KBM-7 (cell line): ENCODE measurements at regions not wholly inside any gene's neighbourhood (a gene's known extent, or its start where the extent isn't known, plus 50 kb on each side); places are given as distances from the start of the nearest gene placed in this dataset.

Experiments
- DNase-seq: peaks from one replicate; pipeline ENCODE4 v3.0.0-alpha.2; 2015
- in situ Hi-C: fragments of 300-500 bp; cut with MboI; formaldehyde crosslinking; loops from 2 replicates; pipeline ENCODE4 v1.14.3; 2020; ENCODE audit warnings: low sequenced_read_pairs, low pct_unique_long_range_greater_than_20kb, mixed read lengths

DNA sequence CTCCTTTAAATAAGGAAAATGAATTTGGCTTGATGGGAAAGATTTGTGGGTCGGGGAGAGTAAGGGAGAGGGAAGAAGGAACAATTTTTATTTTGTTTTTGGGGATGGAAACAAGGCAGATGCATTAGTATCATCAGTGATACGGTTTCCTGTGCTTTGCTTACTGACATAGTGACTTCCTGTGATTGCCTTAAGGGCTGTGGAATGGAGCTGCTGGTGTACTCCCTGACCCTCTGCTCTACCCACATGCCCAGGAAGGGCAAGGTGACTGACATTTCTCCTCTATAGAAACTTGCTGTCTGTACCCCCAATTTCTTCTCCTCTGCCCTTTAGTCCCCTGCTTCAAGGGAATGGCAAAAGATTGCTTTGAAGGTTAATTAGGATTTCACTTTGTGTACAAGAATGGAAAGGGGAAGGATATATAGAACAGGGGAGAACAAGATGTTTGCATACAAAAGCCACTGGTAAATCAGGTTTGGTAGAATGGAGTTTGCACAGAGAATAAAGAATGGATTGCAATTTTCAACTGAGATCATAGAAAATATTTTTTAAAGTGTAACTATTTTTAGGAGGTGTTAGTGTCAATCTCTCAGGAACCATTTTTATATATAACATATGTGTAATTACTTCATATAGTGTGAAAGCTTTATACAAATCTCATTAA is 129.0 kb upstream of the AGR3 start:
- in situ Hi-C loops = no loop called here

DNA sequence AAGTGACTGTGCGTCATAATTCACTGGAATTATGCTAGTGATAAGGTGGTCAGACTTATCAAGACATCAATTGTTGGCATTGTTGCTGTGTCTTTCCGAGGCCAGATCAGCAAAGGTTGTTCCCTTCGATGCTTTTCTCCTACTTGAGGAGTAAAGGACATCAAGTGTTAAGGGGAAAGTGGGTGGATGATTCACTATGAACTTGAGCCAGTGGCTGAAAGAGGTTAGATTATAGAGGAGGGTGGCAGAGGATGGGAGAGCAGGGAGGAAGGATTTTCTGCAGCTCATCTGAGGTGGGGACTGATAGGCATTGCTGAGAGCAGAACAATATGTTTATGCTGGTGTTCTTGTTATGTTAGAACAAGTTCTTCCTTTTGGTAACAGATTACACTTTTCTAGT is 131.4 kb upstream of the AGR3 start:
- in situ Hi-C loops = no loop called here
- DNase-seq = no peak

More for the DNA sequence above, 129.0 kb upstream of the AGR3 start:
- no peak for DNase-seq

DNA sequence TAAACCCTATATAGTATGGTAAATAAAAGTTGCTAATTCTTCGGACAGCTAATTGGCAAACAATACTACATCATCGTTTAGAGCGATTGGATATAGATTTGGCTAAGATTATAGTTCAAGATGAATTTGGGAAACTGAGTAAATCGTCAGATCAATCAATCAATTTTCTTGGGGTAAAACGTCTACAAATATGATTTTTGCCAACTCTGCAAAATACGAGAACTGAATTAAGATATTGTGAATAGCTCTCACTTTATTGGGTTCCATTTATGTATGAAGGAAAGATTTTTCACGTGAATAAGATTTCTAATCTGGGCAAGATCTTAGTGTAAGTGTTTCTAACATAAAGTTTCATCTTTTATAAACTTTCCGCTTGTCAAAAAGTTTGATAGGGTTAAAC is 132.9 kb upstream of the AGR3 start:
- no peak for DNase-seq
- in situ Hi-C loops = no loop called here

DNA sequence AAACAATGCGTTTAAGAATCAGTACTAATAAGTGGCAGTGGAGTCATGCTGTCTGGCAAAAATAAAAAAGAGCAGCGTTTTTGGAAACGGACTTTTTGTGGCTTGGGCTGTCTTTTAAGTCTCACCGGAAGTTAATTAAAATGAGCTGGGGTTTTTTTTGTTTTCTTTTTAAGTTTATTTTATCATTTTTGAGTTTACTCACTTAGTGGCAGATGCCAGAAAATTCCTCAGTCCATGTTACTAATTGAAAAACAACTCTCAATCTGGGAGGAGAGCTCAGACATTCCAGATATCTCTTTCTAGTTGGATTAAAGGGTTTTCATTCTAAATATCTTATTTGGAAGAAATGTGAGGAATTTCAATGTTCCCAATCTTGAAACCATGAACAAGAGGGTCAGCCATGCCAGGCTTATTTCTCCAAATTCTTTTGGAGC is 133.8 kb upstream of the AGR3 start:
- in situ Hi-C loops = no loop called here
- no peak for DNase-seq

DNA sequence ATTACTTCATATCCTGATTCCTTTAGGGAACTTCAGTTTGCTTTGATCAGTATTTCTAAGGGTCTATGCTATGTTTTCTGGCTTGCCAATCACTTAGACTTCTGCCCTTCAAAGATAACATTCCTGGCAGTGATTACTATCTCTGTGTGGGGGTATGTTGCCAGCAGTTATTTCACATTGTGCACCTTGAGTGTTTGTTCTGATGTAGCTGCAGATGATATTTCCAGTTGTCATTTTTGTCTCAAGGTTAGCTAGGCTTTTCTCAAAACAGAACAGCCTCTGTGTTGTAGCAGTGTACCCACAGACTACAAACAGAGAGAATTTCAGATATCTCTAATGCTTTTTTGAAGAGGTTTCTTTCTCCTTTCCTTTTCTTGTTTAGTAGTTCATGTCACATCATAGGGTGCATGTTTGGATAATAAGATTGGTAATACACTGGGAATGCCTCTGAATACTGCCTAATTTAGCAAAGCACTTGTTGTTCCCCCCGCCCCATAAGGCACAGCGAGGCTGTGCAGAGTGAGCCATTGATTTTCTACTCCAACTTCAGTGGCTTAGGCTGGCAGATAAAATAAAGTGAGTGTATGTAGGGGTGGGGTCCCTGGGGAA is 134.7 kb upstream of the AGR3 start:
- no peak for DNase-seq
- in situ Hi-C loops = no loop called here

DNA sequence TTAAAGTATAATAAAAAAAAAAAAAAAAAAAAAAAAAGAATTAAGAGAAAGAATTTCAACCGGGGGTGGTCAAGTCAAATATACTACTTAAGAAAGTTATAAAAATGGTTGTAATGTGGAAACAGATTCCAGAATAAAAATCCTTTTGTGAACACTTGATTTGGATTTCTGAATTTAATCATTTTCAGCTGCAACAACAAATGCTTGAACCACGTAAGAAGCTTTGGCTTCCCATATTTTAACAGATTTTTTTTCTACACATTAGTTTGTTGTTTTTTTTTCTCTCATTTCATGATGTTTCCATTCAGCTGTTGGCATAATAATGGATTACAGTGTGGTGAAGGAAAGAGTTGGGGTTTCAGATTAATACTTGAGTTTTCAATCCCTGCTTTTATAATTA is 137.3 kb upstream of the AGR3 start:
- in situ Hi-C loops = no loop called here
- DNase-seq = no peak

DNA sequence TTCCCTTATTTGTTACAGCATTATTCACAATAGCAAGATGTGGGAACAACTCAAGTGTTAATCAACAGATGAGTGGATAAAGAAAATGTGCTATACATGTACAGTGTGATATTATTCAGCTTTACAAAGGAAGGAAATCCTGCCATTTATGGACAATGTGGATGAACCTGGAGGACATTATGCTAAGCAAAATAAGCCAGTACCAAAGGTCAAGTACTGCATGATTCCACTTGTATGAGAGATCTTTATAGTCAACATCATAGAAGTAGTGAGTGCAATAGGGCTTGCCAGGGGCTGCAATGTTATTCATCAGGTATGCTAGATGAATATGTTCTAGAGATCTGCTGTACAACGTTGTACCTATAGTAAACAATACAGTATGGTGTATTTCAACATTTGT is 138.5 kb upstream of the AGR3 start:
- in situ Hi-C loops = no loop called here
- DNase-seq = no peak

DNA sequence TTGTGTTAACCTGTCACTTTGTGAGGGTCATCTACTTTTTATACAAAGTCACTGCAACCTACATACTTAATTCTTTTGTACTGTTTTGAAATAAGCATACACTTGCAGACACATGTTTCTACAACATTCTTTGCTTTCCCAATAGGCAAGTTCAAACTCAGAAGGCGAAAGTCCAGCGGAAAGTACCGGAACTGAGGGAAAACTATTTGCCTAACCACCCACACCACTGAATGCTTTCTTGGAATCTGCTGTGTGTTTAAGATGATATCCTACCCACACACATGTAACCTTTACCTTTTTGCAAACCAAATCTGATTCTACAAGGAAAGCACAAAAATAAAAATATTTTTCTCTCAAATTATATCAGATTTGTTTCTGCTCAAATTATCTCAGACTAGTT is 139.4 kb upstream of the AGR3 start:
- DNase-seq = no peak
- in situ Hi-C loops = no loop called here

DNA sequence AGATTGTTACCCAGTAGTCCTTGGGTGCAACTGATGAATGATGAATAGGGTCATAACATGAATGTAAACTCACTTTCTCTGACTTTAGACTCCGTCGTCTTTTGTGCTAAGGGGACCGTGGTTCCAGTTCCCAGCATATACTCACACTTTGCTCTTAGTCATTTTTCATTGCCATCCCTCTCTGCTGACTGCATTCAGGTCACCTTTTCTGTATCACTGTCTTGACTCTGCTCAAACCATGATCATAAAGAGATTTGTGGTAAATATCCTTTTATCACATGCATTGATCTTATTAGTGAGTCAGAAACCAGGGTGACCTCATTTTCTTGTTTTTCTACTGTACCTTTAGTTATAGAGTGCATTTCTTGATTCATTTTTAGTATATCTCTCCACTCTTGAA is 141.1 kb upstream of the AGR3 start:
- in situ Hi-C loops = no loop called here
- no peak for DNase-seq

DNA sequence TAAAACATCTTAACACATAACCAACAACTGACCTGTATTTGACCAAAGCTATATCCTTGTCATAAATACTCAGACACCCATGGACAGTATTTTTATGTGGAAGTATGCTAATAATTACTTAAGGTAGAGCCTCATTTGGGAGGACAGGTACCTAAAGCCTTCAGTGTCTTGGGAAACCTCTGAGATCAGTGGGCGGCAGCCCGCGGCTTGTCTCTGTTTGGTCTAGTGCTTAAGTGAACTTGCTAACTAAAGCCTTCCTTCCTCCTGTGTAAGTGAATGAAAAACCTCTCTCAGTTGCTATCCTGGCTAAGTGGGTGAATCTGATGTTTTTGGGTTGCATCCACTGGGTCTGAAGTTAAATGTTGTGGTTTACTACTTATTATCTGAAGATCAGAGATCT is 144.5 kb upstream of the AGR3 start:
- in situ Hi-C loops = no loop called here
- DNase-seq = no peak

DNA sequence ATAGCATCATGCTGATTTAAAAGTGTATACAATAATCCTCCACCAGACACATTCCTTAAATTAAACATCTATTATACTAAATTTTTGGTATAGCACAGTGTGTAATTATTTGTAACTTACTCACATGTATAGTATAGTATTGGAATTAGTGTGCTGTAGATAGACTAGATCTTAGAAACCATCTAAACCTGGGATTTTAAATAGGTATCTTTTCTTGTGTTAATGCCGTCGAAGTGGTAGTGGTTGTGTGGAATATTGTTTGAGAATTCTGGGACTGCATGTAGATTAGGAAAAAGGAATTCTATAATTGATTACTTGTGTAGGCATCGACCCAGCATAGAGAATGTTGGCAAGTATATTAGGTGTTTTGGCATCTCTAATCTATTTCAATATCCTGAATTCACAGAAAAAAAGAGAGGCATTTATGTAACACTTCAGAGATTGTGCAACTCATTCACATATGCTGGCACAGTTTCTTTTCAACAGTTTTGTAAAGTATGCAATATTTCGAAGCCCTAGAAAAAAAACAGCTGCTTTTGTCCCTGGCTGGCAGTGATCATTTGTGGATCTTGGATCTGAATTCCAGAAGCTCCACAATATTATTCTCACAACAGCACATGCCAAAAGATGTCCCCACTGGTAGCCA is 145.5 kb upstream of the AGR3 start:
- in situ Hi-C loops = no loop called here
- no peak for DNase-seq

DNA sequence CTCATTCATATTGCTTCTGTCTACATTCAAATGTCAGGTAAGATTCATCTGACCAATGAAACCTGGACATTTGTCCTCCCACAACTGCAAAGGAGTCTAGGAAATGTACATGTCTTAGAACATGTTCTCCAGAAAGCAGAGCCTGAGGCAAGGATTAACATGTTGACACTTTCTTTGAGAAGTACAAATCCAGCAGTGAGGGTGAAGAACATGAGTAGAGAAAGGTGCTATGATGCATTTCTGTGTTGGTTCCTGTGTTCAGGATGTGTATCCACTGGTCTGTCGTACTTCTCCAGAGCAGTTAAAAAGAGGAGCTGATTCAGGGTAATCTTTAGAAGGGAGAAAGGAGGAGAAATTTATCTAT is 146.0 kb upstream of the AGR3 start:
- DNase-seq = no peak
- in situ Hi-C loops = no loop called here

DNA sequence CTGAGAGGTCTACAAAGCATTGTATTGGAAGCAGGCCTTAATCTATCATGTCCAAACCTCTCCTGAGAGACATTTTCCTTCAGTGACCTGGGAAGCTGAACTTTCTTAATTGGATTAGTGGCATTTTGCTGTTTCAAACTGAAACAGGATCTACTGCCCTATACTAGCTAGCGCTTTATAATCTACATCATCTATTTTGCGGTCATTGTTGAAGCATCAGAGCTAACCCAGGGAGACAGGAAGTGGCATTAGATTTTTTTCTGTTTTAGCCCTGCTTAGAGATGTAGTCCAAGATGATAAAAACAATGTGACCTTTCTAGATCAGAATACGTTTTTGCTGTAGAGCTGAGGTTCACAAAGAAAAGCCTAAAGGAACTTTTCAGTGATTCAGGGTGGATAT is 147.4 kb upstream of the AGR3 start:
- in situ Hi-C loops = no loop called here
- no peak for DNase-seq

DNA sequence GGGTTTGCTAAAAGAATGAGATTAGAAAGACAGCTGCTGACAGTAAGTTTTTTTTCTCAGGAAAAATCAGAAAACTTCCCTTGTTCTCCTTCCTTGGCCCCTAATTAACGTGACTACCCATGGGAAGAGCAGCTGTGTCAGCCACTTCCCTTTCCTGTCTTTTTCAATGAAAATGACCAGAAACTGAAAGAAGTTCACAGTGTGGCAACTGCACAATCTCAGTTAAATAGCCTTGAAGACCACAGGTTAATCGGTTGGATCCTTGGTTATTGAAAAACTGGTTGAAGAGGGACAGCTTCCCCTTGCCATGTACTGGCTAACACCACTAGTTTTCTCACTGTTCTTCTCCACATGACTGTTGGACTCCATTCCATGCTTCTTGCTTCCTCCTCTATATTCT is 148.8 kb upstream of the AGR3 start:
- in situ Hi-C loops = no loop called here

DNA sequence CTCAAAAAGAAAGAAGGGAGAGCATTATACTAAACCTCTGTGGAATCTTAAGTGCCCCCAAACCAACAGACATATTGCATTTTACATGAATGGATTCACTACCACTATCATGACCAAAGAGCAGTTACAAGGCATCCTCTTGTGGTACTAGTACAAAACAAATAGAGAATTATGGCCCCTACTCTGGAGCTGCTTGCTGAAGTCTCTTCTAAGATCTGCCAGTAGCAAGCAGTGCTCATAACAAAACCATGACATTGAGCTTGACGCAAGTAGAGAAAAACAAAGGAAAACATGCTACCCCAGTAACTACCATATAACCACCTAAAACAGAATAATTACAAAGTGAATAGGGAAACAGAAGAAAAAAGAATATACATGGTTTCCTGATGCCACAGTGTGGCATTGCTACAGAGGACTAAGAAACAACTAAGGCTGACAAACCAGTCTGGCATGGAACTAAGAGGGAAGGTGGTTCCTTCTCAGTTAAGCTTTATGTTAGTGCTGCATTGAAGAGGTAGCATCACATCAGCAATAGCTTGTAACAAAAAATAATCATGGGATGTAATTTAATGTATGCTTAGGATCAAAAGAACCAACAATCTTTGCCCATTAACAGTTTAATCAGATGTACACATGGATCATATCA is 150.2 kb upstream of the AGR3 start:
- in situ Hi-C loops = no loop called here
- no peak for DNase-seq

More for the DNA sequence above, 148.8 kb upstream of the AGR3 start:
- DNase-seq = peak; percentile 72

DNA sequence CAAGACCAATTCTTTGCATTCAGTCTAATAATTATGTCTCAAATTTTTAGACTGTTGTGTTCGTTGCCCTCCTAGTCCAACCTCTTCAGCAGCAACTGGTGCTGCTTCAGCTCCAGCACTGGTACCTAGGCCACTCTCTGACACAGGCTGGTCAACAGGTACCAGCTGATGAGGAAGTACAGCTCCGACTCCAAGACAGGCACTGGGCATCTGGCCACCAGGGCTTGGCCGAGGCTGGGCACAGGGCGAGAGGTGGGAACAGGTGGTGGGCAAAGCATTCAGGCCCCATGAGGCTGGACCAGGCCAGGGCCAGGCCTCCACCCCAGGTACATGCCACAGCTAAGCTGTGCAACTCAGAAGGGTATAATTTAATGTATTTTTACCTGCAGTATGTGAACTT is 151.5 kb upstream of the AGR3 start:
- in situ Hi-C loops = no loop called here
- DNase-seq = no peak

DNA sequence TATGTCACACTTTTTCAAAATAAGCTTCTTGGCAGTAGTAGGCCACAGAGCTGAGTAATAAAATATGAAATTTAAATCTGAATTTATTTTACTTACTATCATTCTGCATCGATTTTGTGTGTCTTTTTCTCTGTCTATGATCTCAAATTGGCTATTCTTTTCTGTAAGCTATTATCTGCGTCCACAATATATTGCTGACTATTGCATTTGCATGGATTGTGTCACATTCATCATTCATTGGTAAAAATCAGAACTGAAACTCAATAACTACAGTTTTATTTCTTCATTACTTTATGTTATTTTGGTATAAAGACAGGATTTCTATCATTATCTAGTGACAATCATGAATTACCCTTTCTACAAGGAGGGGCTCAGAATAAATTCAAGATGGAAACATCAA is 154.8 kb upstream of the AGR3 start:
- DNase-seq = no peak
- in situ Hi-C loops = no loop called here

DNA sequence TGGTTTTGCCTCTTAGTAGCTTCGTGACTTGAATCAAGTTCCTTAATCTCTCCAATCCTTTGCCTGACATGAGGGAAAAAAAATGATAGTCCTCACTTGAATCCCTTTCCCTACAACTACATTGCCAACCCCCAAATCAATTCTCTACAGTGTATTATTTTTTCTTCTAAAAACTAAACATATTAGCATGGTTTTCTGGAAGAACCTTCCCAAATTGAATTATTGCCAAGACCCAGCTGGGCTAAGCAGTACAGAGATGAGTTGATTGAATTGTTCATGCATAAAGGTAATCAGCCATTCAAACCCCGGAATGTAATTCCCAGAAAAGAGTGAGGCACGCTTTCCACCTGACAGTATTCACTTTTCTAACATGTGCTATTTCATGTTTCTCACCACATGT is 155.6 kb upstream of the AGR3 start:
- no peak for DNase-seq
- in situ Hi-C loops = no loop called here

DNA sequence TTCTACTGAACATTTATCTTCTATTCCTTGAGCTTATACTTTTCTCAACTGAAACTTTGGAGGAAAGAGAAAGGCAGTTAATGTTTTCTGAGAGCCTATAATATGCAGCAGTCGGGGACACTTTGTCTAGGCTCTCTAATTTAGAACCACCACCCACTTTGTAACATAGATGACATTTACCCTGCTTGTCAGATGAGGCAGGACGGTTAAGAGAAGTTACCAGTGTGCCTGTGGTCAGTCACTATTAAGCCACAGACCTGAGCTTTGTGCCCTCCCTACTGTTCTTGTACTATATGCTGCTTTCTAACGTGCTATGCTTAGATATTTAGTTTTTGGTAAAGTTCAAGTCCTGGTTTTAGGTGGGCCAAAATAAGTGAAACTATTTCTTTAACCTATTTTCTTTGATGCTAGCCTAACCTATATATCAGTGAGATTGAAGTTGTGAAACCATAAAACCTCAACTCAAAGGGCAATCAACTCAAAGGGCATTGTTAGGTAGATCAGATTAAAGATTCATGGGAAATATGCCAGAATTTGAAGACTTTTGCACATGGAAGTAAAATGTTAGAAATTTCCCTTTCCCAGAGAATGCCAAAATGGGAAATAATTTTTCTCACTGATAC is 156.5 kb upstream of the AGR3 start:
- in situ Hi-C loops = no loop called here
- no peak for DNase-seq

DNA sequence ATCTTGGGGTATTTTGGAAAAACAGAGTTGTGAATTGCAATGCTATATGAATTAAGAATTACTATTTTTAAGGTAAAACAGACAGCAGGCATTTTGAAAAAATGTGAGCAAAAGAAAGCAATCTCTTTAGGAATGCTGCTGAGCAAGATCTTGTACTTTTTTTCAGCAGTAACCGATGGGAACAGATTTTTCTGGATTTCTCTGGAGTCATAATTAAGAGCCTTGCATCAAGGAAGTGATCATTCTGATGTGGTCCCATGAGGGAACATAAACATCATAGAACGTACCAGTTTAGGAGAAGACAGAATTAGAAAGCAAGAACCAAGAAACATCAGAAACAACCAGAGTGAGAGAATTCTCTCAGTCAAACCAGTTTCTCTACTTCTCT is 157.0 kb upstream of the AGR3 start:
- DNase-seq = no peak
- in situ Hi-C loops = no loop called here
